GM12878 (cell line): ENCODE measurements at regions not wholly inside any gene's neighbourhood (a gene's known extent, or its start where the extent isn't known, plus 50 kb on each side); places are given as distances from the start of the nearest gene placed in this dataset.

ENCODE experiments used
- ATAC-seq: fragments of 200-7000 bp; cut with Tn5 transposase; 3 replicates; pipeline ENCODE4 v1.9.1; 2020; ENCODE audit warnings: mild to moderate bottlenecking, moderate library complexity
- BruUV-seq: library from RNA; stranded (reverse); fragments of 400-500 nt; replicated peaks from 2 replicates; lab custom pipeline; 2021; lab: Mats Ljungman, UMichigan
- CTCF ChIA-PET: fragments of 300-600 bp; sonication (Branson Sonifier 250); formaldehyde crosslinking; extraction: SDS; loops from one replicate; lab custom pipeline; 2021; ENCODE audit warnings: inconsistent platforms; lab: Yijun Ruan, JAX
- POLR2A ChIA-PET: fragments of 350-600 bp; formaldehyde crosslinking; extraction: SDS; loops from one replicate; lab custom pipeline; 2021; ENCODE audit warnings: inconsistent platforms; lab: Charles Lee
- RAD21 ChIA-PET: fragments of 300-600 bp; sonication (Branson Sonifier 250); formaldehyde crosslinking; loops from one replicate; lab custom pipeline; 2023; ENCODE audit warnings: antibody characterized with exemption; ENCODE audit not compliant: unreplicated experiment; lab: Charles Lee
- SMC1A ChIA-PET: fragments of 300-600 bp; sonication (Branson Sonifier 250); formaldehyde crosslinking; loops from one replicate; lab custom pipeline; 2023; ENCODE audit not compliant: unreplicated experiment, uncharacterized antibody; lab: Charles Lee
- DNase-seq: peaks from one replicate; pipeline ENCODE4 v3.0.0-alpha.2; 2011; ENCODE audit warnings: low read depth, low spot score
- FAIRE-seq: peaks from 3 replicates; lab custom pipeline; 2011; peaks lifted over from hg19 to GRCh38; lab: Jason Lieb, UNC
- H2AFZ ChIP-seq: 2 replicates; pipeline ENCODE4 v1.6.0; 2011; ENCODE audit warnings: low read depth, low read length, control low read depth; ENCODE audit not compliant: control insufficient read depth
- H3K27ac ChIP-seq: 2 replicates; pipeline ENCODE4 v1.5.1; 2011; ENCODE audit warnings: control low read depth; ENCODE audit not compliant: control insufficient read depth, insufficient read depth
- H3K27me3 ChIP-seq, 2 experiments: replicated peaks in 1 of 2; 2 replicates each; pipeline versions ENCODE4 v1.6.0 to v1.6.1; 2011; ENCODE audit warnings: low read length in 1 of 2; ENCODE audit not compliant: control insufficient read depth in 2 of 2, insufficient read depth in 2 of 2
- H3K36me3 ChIP-seq, 2 experiments: 2 replicates each; pipeline ENCODE4 v1.5.1; 2011; ENCODE audit warnings: low read length in 1 of 2; ENCODE audit not compliant: control insufficient read depth in 2 of 2, insufficient read depth in 2 of 2
- H3K4me1 ChIP-seq: 2 replicates; pipeline ENCODE4 v1.6.1; 2011; ENCODE audit warnings: mild to moderate bottlenecking, low read length, moderate library complexity, mixed read lengths; ENCODE audit not compliant: control insufficient read depth, insufficient read depth
- H3K4me2 ChIP-seq: 2 replicates; pipeline ENCODE4 v1.6.0; 2011; ENCODE audit warnings: control low read depth; ENCODE audit not compliant: control insufficient read depth, insufficient read depth
- H3K4me3 ChIP-seq: fragments of 200-600 bp; sonication (generic); 2 replicates; pipeline ENCODE4 v1.5.1; 2016
- H3K79me2 ChIP-seq: 2 replicates; pipeline ENCODE4 v1.6.0; 2011; ENCODE audit warnings: low read length; ENCODE audit not compliant: control insufficient read depth, insufficient read depth
- H3K9ac ChIP-seq: 2 replicates; pipeline ENCODE4 v1.8.0; 2011; ENCODE audit warnings: low read length, control low read depth, mixed read lengths; ENCODE audit not compliant: control insufficient read depth, insufficient read depth
- H3K9me3 ChIP-seq: replicated peaks from 3 replicates; pipeline ENCODE4 v1.5.1; 2011; ENCODE audit warnings: mild to moderate bottlenecking, low read length; ENCODE audit not compliant: control insufficient read depth, insufficient read depth
- H4K20me1 ChIP-seq: 2 replicates; pipeline ENCODE4 v1.6.0; 2011; ENCODE audit not compliant: control insufficient read depth, insufficient read depth
- CHD4 ChIP-seq: fragments of 200-600 bp; sonication (generic); IDR thresholded peaks from 2 replicates; pipeline ENCODE4 v1.6.1; 2016; ENCODE audit warnings: mild to moderate bottlenecking
- HDGF ChIP-seq: fragments of 450-650 bp; IDR thresholded peaks from 2 replicates; pipeline ENCODE4 v1.6.1; 2016; ENCODE audit warnings: antibody characterized with exemption
- KDM1A ChIP-seq: fragments of 200-600 bp; sonication (generic); IDR thresholded peaks from 2 replicates; pipeline ENCODE4 v1.6.1; 2016; ENCODE audit warnings: borderline replicate concordance
- RCOR1 ChIP-seq: conservative IDR thresholded peaks from 2 replicates; pipeline ENCODE4 v1.6.1; 2012; ENCODE audit warnings: low read depth, low read length, improper control_type of control experiment
- REST ChIP-seq: IDR thresholded peaks from 2 replicates; pipeline ENCODE4 v1.6.1; 2012; ENCODE audit warnings: mild to moderate bottlenecking, low read depth, low read length
- TBL1XR1 ChIP-seq: IDR thresholded peaks from 2 replicates; pipeline ENCODE4 v1.6.1; 2012; ENCODE audit warnings: low read depth, low read length, improper control_type of control experiment
- WGBS: methylation state at CpG from one replicate; pipeline ENCODE4 v1.1.6; 2016; ENCODE audit warnings: low lambda C conversion rate; ENCODE audit not compliant: insufficient replicate concordance, insufficient coverage; ENCODE audit errors: missing lambda C conversion rate; 5-methylcytosine and 5-hydroxymethylcytosine counted together
- in situ Hi-C: fragments of 300-500 bp; cut with MboI; formaldehyde crosslinking; loops from 9 replicates; pipeline ENCODE4 v1.14.3; 2018; ENCODE audit warnings: mixed read lengths
- intact Hi-C: fragments of 100-400 bp; cut with micrococcal nuclease; formaldehyde crosslinking; loops from one replicate; pipeline ENCODE4 v1.14.2; 2022; ENCODE audit not compliant: unreplicated experiment
- TF ChIP-seq, protein P1 (sequence below): fragments of 450-650 bp; formaldehyde crosslinking; IDR thresholded peaks from 2 replicates; pipeline ENCODE4 v1.5.0; 2022; ENCODE audit warnings: mild to moderate bottlenecking, missing genetic modification characterization
- TF ChIP-seq, protein P2 (sequence below): fragments of 150-350 bp; IDR thresholded peaks from 2 replicates; pipeline ENCODE4 v1.6.1; 2016; ENCODE audit warnings: low read depth, low read length

DNA sequence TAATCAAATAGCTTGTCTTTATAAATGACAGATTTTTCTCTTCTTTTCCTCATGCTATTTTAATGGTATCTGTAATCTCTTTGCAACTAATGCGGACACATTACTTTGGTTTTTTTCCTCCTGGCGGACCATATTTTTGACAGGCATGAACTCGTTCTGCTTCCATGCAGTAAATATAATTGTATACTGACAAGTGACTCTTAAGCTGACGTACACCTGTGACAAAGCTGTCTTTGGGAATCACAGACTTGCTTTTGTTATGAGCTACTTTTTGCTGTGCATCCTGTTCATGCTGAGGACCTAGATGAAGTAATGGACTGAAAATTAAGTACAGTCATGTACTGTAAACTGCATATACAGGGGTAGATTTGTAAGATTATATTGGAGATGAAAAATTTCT is 434.3 kb upstream of the TMTC1 start:
- ChIA-PET RAD21 (no interaction called here), CTCF (no interaction called here), SMC1A (no interaction called here), POLR2A (interaction anchor here (0.6 kb wide), 1 partner anchor 317 kb away, joined by 3 read pairs; no protein-coding TSS in a partner anchor)
- no peak for ATAC-seq
- H3K36me3 ChIP-seq: no peaks in the 10 kb centered on the region
- 37% methylated on average over 4 of the region's 4 CpGs for WGBS
- no peak overlapping the region for H3K9ac ChIP-seq
- in situ Hi-C loops (no loop called here), intact Hi-C loops (no loop called here)
- no peaks in the 10 kb centered on the region for H3K9me3 ChIP-seq
- H3K4me3 ChIP-seq: no peak overlapping the region
- no peak overlapping the region for H3K4me2 ChIP-seq
- no peaks in the 10 kb centered on the region for H3K79me2 ChIP-seq
- BruUV-seq: no TSS peak
- H4K20me1 ChIP-seq: no peaks in the 10 kb centered on the region
- H3K4me1 ChIP-seq: no peaks in the 10 kb centered on the region
- H3K27ac ChIP-seq: no peak overlapping the region
- FAIRE-seq: no peak
- TF ChIP-seq, protein P1, sequence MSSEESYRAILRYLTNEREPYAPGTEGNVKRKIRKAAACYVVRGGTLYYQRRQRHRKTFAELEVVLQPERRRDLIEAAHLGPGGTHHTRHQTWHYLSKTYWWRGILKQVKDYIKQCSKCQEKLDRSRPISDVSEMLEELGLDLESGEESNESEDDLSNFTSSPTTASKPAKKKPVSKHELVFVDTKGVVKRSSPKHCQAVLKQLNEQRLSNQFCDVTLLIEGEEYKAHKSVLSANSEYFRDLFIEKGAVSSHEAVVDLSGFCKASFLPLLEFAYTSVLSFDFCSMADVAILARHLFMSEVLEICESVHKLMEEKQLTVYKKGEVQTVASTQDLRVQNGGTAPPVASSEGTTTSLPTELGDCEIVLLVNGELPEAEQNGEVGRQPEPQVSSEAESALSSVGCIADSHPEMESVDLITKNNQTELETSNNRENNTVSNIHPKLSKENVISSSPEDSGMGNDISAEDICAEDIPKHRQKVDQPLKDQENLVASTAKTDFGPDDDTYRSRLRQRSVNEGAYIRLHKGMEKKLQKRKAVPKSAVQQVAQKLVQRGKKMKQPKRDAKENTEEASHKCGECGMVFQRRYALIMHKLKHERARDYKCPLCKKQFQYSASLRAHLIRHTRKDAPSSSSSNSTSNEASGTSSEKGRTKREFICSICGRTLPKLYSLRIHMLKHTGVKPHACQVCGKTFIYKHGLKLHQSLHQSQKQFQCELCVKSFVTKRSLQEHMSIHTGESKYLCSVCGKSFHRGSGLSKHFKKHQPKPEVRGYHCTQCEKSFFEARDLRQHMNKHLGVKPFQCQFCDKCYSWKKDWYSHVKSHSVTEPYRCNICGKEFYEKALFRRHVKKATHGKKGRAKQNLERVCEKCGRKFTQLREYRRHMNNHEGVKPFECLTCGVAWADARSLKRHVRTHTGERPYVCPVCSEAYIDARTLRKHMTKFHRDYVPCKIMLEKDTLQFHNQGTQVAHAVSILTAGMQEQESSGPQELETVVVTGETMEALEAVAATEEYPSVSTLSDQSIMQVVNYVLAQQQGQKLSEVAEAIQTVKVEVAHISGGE (CRISPR knock-in tag): no peak
- TF ChIP-seq, protein P2, sequence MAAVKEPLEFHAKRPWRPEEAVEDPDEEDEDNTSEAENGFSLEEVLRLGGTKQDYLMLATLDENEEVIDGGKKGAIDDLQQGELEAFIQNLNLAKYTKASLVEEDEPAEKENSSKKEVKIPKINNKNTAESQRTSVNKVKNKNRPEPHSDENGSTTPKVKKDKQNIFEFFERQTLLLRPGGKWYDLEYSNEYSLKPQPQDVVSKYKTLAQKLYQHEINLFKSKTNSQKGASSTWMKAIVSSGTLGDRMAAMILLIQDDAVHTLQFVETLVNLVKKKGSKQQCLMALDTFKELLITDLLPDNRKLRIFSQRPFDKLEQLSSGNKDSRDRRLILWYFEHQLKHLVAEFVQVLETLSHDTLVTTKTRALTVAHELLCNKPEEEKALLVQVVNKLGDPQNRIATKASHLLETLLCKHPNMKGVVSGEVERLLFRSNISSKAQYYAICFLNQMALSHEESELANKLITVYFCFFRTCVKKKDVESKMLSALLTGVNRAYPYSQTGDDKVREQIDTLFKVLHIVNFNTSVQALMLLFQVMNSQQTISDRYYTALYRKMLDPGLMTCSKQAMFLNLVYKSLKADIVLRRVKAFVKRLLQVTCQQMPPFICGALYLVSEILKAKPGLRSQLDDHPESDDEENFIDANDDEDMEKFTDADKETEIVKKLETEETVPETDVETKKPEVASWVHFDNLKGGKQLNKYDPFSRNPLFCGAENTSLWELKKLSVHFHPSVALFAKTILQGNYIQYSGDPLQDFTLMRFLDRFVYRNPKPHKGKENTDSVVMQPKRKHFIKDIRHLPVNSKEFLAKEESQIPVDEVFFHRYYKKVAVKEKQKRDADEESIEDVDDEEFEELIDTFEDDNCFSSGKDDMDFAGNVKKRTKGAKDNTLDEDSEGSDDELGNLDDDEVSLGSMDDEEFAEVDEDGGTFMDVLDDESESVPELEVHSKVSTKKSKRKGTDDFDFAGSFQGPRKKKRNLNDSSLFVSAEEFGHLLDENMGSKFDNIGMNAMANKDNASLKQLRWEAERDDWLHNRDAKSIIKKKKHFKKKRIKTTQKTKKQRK: no peak
- no peak for TF ChIP-seq TBL1XR1
- TF ChIP-seq KDM1A: no peak
- no peak for TF ChIP-seq RCOR1
- TF ChIP-seq CHD4: no peak
- no peak for TF ChIP-seq REST
- no peak for TF ChIP-seq HDGF
- no peaks in the 10 kb centered on the region for H3K27me3 ChIP-seq
- no peak overlapping the region for H2AFZ ChIP-seq
- DNase-seq: no peak
